Neural progenitor cell (in vitro differentiated cells): ENCODE measurements at regions not wholly inside any gene's neighbourhood (a gene's known extent, or its start where the extent isn't known, plus 50 kb on each side); places are given as distances from the start of the nearest gene placed in this dataset.

Experiments used
- EZH2 ChIP-seq: fragments of 200-600 bp; sonication (generic); IDR thresholded peaks from 2 replicates; pipeline ENCODE4 v1.6.1; 2017; ENCODE audit warnings: antibody characterized with exemption, mild to moderate bottlenecking, moderate library complexity
- TF ChIP-seq, protein P1 (sequence below): fragments of 200-600 bp; sonication (generic); IDR thresholded peaks from 2 replicates; pipeline ENCODE4 v1.5.1; 2017; ENCODE audit warnings: antibody characterized with exemption, mild to moderate bottlenecking

DNA sequence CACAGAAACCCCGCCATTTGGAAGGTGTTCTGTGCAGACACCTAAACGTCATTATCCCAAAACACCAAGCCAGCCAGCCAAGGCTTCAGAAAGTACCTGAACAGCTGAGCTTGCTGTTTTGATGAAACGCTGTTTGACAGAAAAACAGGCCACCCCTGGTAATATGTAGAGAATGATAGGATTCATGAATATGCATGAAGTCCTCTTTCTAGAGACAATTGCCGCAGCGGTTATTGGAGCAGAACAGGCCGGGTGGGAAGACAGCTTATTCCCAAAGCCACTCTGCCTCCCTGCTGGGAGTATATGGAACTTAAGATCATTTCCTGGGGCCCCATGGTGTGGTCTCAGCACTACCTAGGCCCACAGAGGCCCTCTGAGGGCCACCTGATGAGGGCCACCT lies 229.5 kb downstream of the UQCRFS1 start:
- TF ChIP-seq, protein P1, sequence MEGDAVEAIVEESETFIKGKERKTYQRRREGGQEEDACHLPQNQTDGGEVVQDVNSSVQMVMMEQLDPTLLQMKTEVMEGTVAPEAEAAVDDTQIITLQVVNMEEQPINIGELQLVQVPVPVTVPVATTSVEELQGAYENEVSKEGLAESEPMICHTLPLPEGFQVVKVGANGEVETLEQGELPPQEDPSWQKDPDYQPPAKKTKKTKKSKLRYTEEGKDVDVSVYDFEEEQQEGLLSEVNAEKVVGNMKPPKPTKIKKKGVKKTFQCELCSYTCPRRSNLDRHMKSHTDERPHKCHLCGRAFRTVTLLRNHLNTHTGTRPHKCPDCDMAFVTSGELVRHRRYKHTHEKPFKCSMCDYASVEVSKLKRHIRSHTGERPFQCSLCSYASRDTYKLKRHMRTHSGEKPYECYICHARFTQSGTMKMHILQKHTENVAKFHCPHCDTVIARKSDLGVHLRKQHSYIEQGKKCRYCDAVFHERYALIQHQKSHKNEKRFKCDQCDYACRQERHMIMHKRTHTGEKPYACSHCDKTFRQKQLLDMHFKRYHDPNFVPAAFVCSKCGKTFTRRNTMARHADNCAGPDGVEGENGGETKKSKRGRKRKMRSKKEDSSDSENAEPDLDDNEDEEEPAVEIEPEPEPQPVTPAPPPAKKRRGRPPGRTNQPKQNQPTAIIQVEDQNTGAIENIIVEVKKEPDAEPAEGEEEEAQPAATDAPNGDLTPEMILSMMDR, result no peak
- no peak for TF ChIP-seq EZH2
